SKM-1 treated with dmso at 0.1 percent for 144 hours (cell line): ENCODE measurements at regions not wholly inside any gene's neighbourhood (a gene's known extent, or its start where the extent isn't known, plus 50 kb on each side); places are given as distances from the start of the nearest gene placed in this dataset.
"Not testable (repeated sequence)": the region's sequence is repeated elsewhere in the genome, so short reads cannot be mapped to it uniquely, and the experiment has no call there.

Experiments used
- DNase-seq: peaks from one replicate; lab custom pipeline; 2025; ENCODE audit not compliant: unreplicated experiment; lab: John Stamatoyannopoulos, UW

- DNase-seq: no peak
Measured at GRCh38 chr14:28382444-28383190, 384.0 kb upstream of the FOXG1 start.

- no peak for DNase-seq
Measured at GRCh38 chr14:28398506-28398905, 368.1 kb upstream of the FOXG1 start.

- DNase-seq: not testable (repeated sequence)
Measured at GRCh38 chr14:28401705-28402104, 364.9 kb upstream of the FOXG1 start.

GRCh38 chr14:28406196-28406595, 360.4 kb upstream of the FOXG1 start:
- no peak for DNase-seq

- DNase-seq: no peak
Measured at GRCh38 chr14:28407031-28407825, 359.4 kb upstream of the FOXG1 start.

GRCh38 chr14:28407996-28408395, 358.6 kb upstream of the FOXG1 start:
- DNase-seq: no peak

GRCh38 chr14:28412077-28412476, 354.5 kb upstream of the FOXG1 start:
- no peak for DNase-seq

- no peak for DNase-seq
Measured at GRCh38 chr14:28426960-28427359, 339.6 kb upstream of the FOXG1 start.

- DNase-seq: no peak
Measured at GRCh38 chr14:28436821-28437220, 329.8 kb upstream of the FOXG1 start.

- no peak for DNase-seq
Measured at GRCh38 chr14:28461389-28461788, 305.2 kb upstream of the FOXG1 start.

GRCh38 chr14:28467611-28468010, 299.0 kb upstream of the FOXG1 start:
- no peak for DNase-seq

GRCh38 chr14:28468191-28469151, 298.1 kb upstream of the FOXG1 start:
- no peak for DNase-seq

- DNase-seq: no peak
Measured at GRCh38 chr14:28482251-28483040, 284.1 kb upstream of the FOXG1 start.

- DNase-seq: no peak
Measured at GRCh38 chr14:28483506-28483905, 283.1 kb upstream of the FOXG1 start.

- DNase-seq: no peak
Measured at GRCh38 chr14:28488684-28489083, 277.9 kb upstream of the FOXG1 start.

- DNase-seq: no peak
Measured at GRCh38 chr14:28493516-28493915, 273.1 kb upstream of the FOXG1 start.

- DNase-seq: no peak
Measured at GRCh38 chr14:28494196-28494595, 272.4 kb upstream of the FOXG1 start.

- no peak for DNase-seq
Measured at GRCh38 chr14:28496364-28496763, 270.2 kb upstream of the FOXG1 start.

- no peak for DNase-seq
Measured at GRCh38 chr14:28502517-28502916, 264.1 kb upstream of the FOXG1 start.

GRCh38 chr14:28515571-28515970, 251.0 kb upstream of the FOXG1 start:
- no peak for DNase-seq
